ENCODE measurements at regions not wholly inside any gene's neighbourhood (a gene's known extent, or its start where the extent isn't known, plus 50 kb on each side); places are given as distances from the start of the nearest gene placed in this dataset.

GRCh38 chr10:8778713-8779112 is 724.2 kb downstream of the GATA3 start:
- TF ChIP-seq EZH2 (IDR thresholded peaks at IDR 0.05; ENCODE audit: insufficient read depth, poor library complexity, severe bottlenecking): no peak
- TF ChIP-seq EZH2phosphoT487 (IDR thresholded peaks at IDR 0.05; ENCODE audit: insufficient read depth, low read depth): no peak
- Histone ChIP-seq H3K27ac (no peak overlapping the region), H4K20me1 (ENCODE audit: insufficient read depth) (no peaks in the 10 kb centered on the region), H3K79me2 (ENCODE audit: insufficient read depth) (no peaks in the 10 kb centered on the region), H3K27me3 (replicated peaks; ENCODE audit: insufficient read depth) (no peaks in the 10 kb centered on the region), H3K9ac (no peak overlapping the region), H3K4me3 (no peak overlapping the region), H3K9me3 (ENCODE audit: low read depth) (no peaks in the 10 kb centered on the region), H3K36me3 (ENCODE audit: low read depth) (no peaks in the 10 kb centered on the region), H3K4me1 (ENCODE audit: insufficient read depth) (no peaks in the 10 kb centered on the region), H2AFZ (no peak overlapping the region), H3K4me2 (ENCODE audit: unreplicated experiment) (no peak overlapping the region), H3F3A (ENCODE audit: insufficient read depth) (no peaks in the 10 kb centered on the region), H3K9me2 (ENCODE audit: insufficient read depth) (no peaks in the 10 kb centered on the region)
- in situ Hi-C loops (cut with MboI): no loop called here
- WGBS, 2 experiments (ENCODE audit: low coverage in 1 of 2, low lambda C conversion rate in 2 of 2, missing lambda C conversion rate in 2 of 2): 6 to 14% methylated on average over 3 of the region's 3 CpGs
- no peak for DNase-seq

GRCh38 chr10:8787649-8788048 is 733.2 kb downstream of the GATA3 start:
- TF ChIP-seq EZH2 (IDR thresholded peaks at IDR 0.05; ENCODE audit: insufficient read depth, poor library complexity, severe bottlenecking) (no peak), EZH2phosphoT487 (IDR thresholded peaks at IDR 0.05; ENCODE audit: insufficient read depth, low read depth) (no peak)
- no peaks in the 10 kb centered on the region for H3K36me3 ChIP-seq (ENCODE audit: low read depth)

GRCh38 chr10:8790390-8790789 is 735.9 kb downstream of the GATA3 start:
- Histone ChIP-seq H3K27ac (no peak overlapping the region), H4K20me1 (ENCODE audit: insufficient read depth) (no peaks in the 10 kb centered on the region), H3K27me3 (replicated peaks; ENCODE audit: insufficient read depth) (no peaks in the 10 kb centered on the region), H3K9me3 (ENCODE audit: low read depth) (no peaks in the 10 kb centered on the region), H3K4me1 (ENCODE audit: insufficient read depth) (no peaks in the 10 kb centered on the region), H3K4me2 (ENCODE audit: unreplicated experiment) (no peak overlapping the region), H3K9me2 (ENCODE audit: insufficient read depth) (no peaks in the 10 kb centered on the region), H3K79me2 (ENCODE audit: insufficient read depth) (no peaks in the 10 kb centered on the region), H3F3A (ENCODE audit: insufficient read depth) (no peaks in the 10 kb centered on the region), H3K4me3 (no peak overlapping the region), H2AFZ (no peak overlapping the region), H3K36me3 (ENCODE audit: low read depth) (no peaks in the 10 kb centered on the region), H3K9ac (no peak overlapping the region)
- in situ Hi-C loops (cut with MboI): no loop called here
- WGBS, 2 experiments (ENCODE audit: low coverage in 1 of 2, low lambda C conversion rate in 2 of 2, missing lambda C conversion rate in 2 of 2): 42 to 62% methylated on average over 1 of the region's 1 CpG
- DNase-seq: no peak
- TF ChIP-seq EZH2 (IDR thresholded peaks at IDR 0.05; ENCODE audit: insufficient read depth, poor library complexity, severe bottlenecking) (no peak), EZH2phosphoT487 (IDR thresholded peaks at IDR 0.05; ENCODE audit: insufficient read depth, low read depth) (no peak)

More at GRCh38 chr10:8787649-8788048, 733.2 kb downstream of the GATA3 start:
- in situ Hi-C loops (cut with MboI): no loop called here
- no peak overlapping the region for H3K4me3 ChIP-seq
- H3K9ac ChIP-seq: no peak overlapping the region
- H3K27ac ChIP-seq: no peak overlapping the region
- H3K27me3 ChIP-seq (replicated peaks; ENCODE audit: insufficient read depth): no peaks in the 10 kb centered on the region
- H3K79me2 ChIP-seq (ENCODE audit: insufficient read depth): no peaks in the 10 kb centered on the region
- no peak overlapping the region for H3K4me2 ChIP-seq (ENCODE audit: unreplicated experiment)
- DNase-seq: no peak
- H2AFZ ChIP-seq: no peak overlapping the region
- no peaks in the 10 kb centered on the region for H3F3A ChIP-seq (ENCODE audit: insufficient read depth)
- H3K9me3 ChIP-seq (ENCODE audit: low read depth): no peaks in the 10 kb centered on the region
- no peaks in the 10 kb centered on the region for H3K9me2 ChIP-seq (ENCODE audit: insufficient read depth)
- H4K20me1 ChIP-seq (ENCODE audit: insufficient read depth): no peaks in the 10 kb centered on the region
- H3K4me1 ChIP-seq (ENCODE audit: insufficient read depth): no peaks in the 10 kb centered on the region

GRCh38 chr10:8794860-8795259 is 740.4 kb downstream of the GATA3 start:
- H3K9me2 ChIP-seq (ENCODE audit: insufficient read depth): no peaks in the 10 kb centered on the region
- H3K4me3 ChIP-seq: no peak overlapping the region
- WGBS, 2 experiments (ENCODE audit: low coverage in 1 of 2, low lambda C conversion rate in 2 of 2, missing lambda C conversion rate in 2 of 2): 13 to 14% methylated on average over 2 of the region's 2 CpGs
- no peak overlapping the region for H2AFZ ChIP-seq
- no peak overlapping the region for H3K9ac ChIP-seq
- H3F3A ChIP-seq (ENCODE audit: insufficient read depth): no peaks in the 10 kb centered on the region
- in situ Hi-C loops (cut with MboI): no loop called here
- H3K79me2 ChIP-seq (ENCODE audit: insufficient read depth): no peaks in the 10 kb centered on the region
- no peaks in the 10 kb centered on the region for H3K36me3 ChIP-seq (ENCODE audit: low read depth)
- H3K27ac ChIP-seq: no peak overlapping the region
- TF ChIP-seq EZH2 (IDR thresholded peaks at IDR 0.05; ENCODE audit: insufficient read depth, poor library complexity, severe bottlenecking) (no peak), EZH2phosphoT487 (IDR thresholded peaks at IDR 0.05; ENCODE audit: insufficient read depth, low read depth) (no peak)
- H3K4me2 ChIP-seq (ENCODE audit: unreplicated experiment): no peak overlapping the region
- H3K9me3 ChIP-seq (ENCODE audit: low read depth): no peaks in the 10 kb centered on the region
- DNase-seq: no peak
- no peaks in the 10 kb centered on the region for H3K27me3 ChIP-seq (replicated peaks; ENCODE audit: insufficient read depth)
- H4K20me1 ChIP-seq (ENCODE audit: insufficient read depth): no peaks in the 10 kb centered on the region
- no peaks in the 10 kb centered on the region for H3K4me1 ChIP-seq (ENCODE audit: insufficient read depth)

GRCh38 chr10:8800426-8800825 is 745.9 kb downstream of the GATA3 start:
- Histone ChIP-seq H4K20me1 (ENCODE audit: insufficient read depth) (no peaks in the 10 kb centered on the region), H3K27ac (no peak overlapping the region), H3K27me3 (replicated peaks; ENCODE audit: insufficient read depth) (no peaks in the 10 kb centered on the region), H3K4me3 (no peak overlapping the region), H3K9me3 (ENCODE audit: low read depth) (no peaks in the 10 kb centered on the region), H3K4me1 (ENCODE audit: insufficient read depth) (no peaks in the 10 kb centered on the region), H2AFZ (no peak overlapping the region), H3K79me2 (ENCODE audit: insufficient read depth) (no peaks in the 10 kb centered on the region), H3F3A (ENCODE audit: insufficient read depth) (no peaks in the 10 kb centered on the region), H3K9ac (no peak overlapping the region), H3K4me2 (ENCODE audit: unreplicated experiment) (no peak overlapping the region), H3K36me3 (ENCODE audit: low read depth) (no peaks in the 10 kb centered on the region), H3K9me2 (ENCODE audit: insufficient read depth) (no peaks in the 10 kb centered on the region)
- in situ Hi-C loops (cut with MboI): no loop called here
- TF ChIP-seq EZH2 (IDR thresholded peaks at IDR 0.05; ENCODE audit: insufficient read depth, poor library complexity, severe bottlenecking): no peak
- no peak for TF ChIP-seq EZH2phosphoT487 (IDR thresholded peaks at IDR 0.05; ENCODE audit: insufficient read depth, low read depth)
- 13 to 16% methylated on average over 4 of the region's 4 CpGs for WGBS, 2 experiments (ENCODE audit: low coverage in 1 of 2, low lambda C conversion rate in 2 of 2, missing lambda C conversion rate in 2 of 2)
- no peak for DNase-seq
